Keratinocyte (primary cell): ENCODE measurements at regions not wholly inside any gene's neighbourhood (a gene's known extent, or its start where the extent isn't known, plus 50 kb on each side); places are given as distances from the start of the nearest gene placed in this dataset.
A peak's percentile ranks its signal among the peaks of the same experiment; 100 is the strongest.

Source experiments
- DNase-seq: peaks from one replicate; pipeline ENCODE4 v3.0.0-alpha.2; 2011; ENCODE audit warnings: low read depth, missing footprints, low spot score
- FAIRE-seq: peaks from 2 replicates; lab custom pipeline; 2011; peaks lifted over from hg19 to GRCh38; lab: Jason Lieb, UNC
- H2AFZ ChIP-seq: 2 replicates; pipeline ENCODE4 v1.6.0; 2012; ENCODE audit warnings: low read length, control low read depth, inconsistent platforms; ENCODE audit not compliant: control insufficient read depth
- H3K27ac ChIP-seq: 2 replicates; pipeline ENCODE4 v1.5.1; 2011; ENCODE audit warnings: low read length; ENCODE audit not compliant: control insufficient read depth, insufficient read depth
- H3K27me3 ChIP-seq: 3 replicates; pipeline ENCODE4 v1.6.0; 2011; ENCODE audit warnings: low read length; ENCODE audit not compliant: control insufficient read depth, insufficient read depth; ENCODE audit errors: extremely low read depth
- H3K36me3 ChIP-seq, 2 experiments: 2 replicates in 1 of 2; 3 replicates in 1 of 2; pipeline ENCODE4 v1.5.1; 2011; ENCODE audit warnings: low read length in 2 of 2, mild to moderate bottlenecking in 1 of 2; ENCODE audit not compliant: control insufficient read depth in 2 of 2, insufficient read depth in 2 of 2; ENCODE audit errors: extremely low read depth in 1 of 2
- H3K4me1 ChIP-seq: 3 replicates; pipeline ENCODE4 v1.5.1; 2011; ENCODE audit warnings: low read length; ENCODE audit not compliant: control insufficient read depth, insufficient read depth; ENCODE audit errors: extremely low read depth
- H3K4me2 ChIP-seq: 3 replicates; pipeline ENCODE4 v1.6.0; 2011; ENCODE audit warnings: low read depth, low read length; ENCODE audit not compliant: control insufficient read depth, insufficient read depth; ENCODE audit errors: extremely low read depth
- H3K4me3 ChIP-seq, 3 experiments: fragments of 200-600 bp in 1 of 3; sonication (generic) in 1 of 3; 2 replicates in 2 of 3; 3 replicates in 1 of 3; pipeline ENCODE4 v1.5.1; 2011 to 2016; ENCODE audit warnings: low read length in 3 of 3, mild to moderate bottlenecking in 3 of 3, control low read depth in 2 of 3, inconsistent platforms in 1 of 3, low read depth in 1 of 3, mixed read lengths in 1 of 3, mixed run types in 1 of 3, moderate library complexity in 1 of 3; ENCODE audit not compliant: control insufficient read depth in 2 of 3, insufficient read depth in 2 of 3; ENCODE audit errors: extremely low read depth in 1 of 3
- H3K79me2 ChIP-seq: 2 replicates; pipeline ENCODE4 v1.6.0; 2012; ENCODE audit warnings: low read length; ENCODE audit not compliant: control insufficient read depth, insufficient read depth
- H3K9ac ChIP-seq: 3 replicates; pipeline ENCODE4 v1.6.0; 2011; ENCODE audit warnings: low read length; ENCODE audit not compliant: control insufficient read depth, insufficient read depth; ENCODE audit errors: extremely low read depth
- H3K9me1 ChIP-seq: 3 replicates; pipeline ENCODE4 v1.6.0; 2011; ENCODE audit warnings: low read length; ENCODE audit not compliant: control insufficient read depth, insufficient read depth; ENCODE audit errors: extremely low read depth
- H3K9me3 ChIP-seq: 2 replicates; pipeline ENCODE4 v1.5.1; 2012; ENCODE audit warnings: low read depth, low read length; ENCODE audit not compliant: control insufficient read depth
- H4K20me1 ChIP-seq: 3 replicates; pipeline ENCODE4 v1.6.0; 2011; ENCODE audit warnings: low read length; ENCODE audit not compliant: control insufficient read depth, insufficient read depth; ENCODE audit errors: extremely low read depth
- EZH2 ChIP-seq: IDR thresholded peaks from one replicate; pipeline ENCODE4 v1.6.1; 2012; ENCODE audit warnings: inconsistent platforms, mild to moderate bottlenecking, low read length, moderate library complexity
- dilution Hi-C: fragments of 300-500 bp; cut with MboI; formaldehyde crosslinking; loops from one replicate; pipeline ENCODE4 v1.7.0; 2020; ENCODE audit warnings: low sequenced_read_pairs; ENCODE audit not compliant: extremely low pct_ligation_motif_present
- TF ChIP-seq, protein P1 (sequence below), 3 experiments: IDR thresholded peaks in 1 of 3; conservative IDR thresholded peaks in 1 of 3; optimal IDR thresholded peaks in 1 of 3; 2 replicates in 2 of 3; 3 replicates in 1 of 3; pipeline versions ENCODE3 to v1.5.1; 2011; ENCODE audit warnings: low read length in 3 of 3, mild to moderate bottlenecking in 3 of 3, moderate library complexity in 2 of 3, control low read depth in 1 of 3, inconsistent platforms in 1 of 3; ENCODE audit not compliant: insufficient read depth in 2 of 3; ENCODE audit errors: extremely low read depth in 1 of 3

DNA sequence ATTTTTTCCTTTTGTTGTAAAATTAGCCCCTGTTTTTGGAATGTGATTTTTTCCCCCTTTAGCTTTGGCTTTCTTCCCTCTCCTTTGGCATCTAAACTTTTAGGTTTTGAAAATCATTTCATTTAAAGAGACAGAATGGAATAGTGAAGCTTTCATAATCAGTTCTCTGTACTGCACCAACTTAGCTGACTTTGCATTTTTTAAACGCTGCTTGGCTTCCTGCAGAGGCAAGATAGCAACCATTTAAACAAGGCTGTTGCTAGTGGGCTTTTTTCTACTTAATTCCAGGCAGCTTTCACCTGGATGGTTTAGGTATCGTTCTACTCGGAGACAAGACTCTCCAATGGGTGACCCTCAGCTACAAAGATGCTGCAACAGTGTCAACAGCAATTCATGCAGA, 267.9 kb upstream of the PKDCC start:
- H3K27me3 ChIP-seq: no peaks in the 10 kb centered on the region
- H3K27ac ChIP-seq: no peak overlapping the region
- no peaks in the 10 kb centered on the region for H3K4me1 ChIP-seq
- H3K4me2 ChIP-seq: no peak overlapping the region
- no peak overlapping the region for H2AFZ ChIP-seq
- dilution Hi-C loops: no loop called here
- no peaks in the 10 kb centered on the region for H3K9me3 ChIP-seq
- no peak overlapping the region for H3K9ac ChIP-seq
- FAIRE-seq (no peak), DNase-seq (no peak)
- H3K36me3 ChIP-seq: no peaks in the 10 kb centered on the region
- no peak overlapping the region for H3K4me3 ChIP-seq
- H3K9me1 ChIP-seq: no peaks in the 10 kb centered on the region
- H3K79me2 ChIP-seq: no peaks in the 10 kb centered on the region
- H4K20me1 ChIP-seq: no peaks in the 10 kb centered on the region
- TF ChIP-seq EZH2: no peak
- TF ChIP-seq, protein P1, sequence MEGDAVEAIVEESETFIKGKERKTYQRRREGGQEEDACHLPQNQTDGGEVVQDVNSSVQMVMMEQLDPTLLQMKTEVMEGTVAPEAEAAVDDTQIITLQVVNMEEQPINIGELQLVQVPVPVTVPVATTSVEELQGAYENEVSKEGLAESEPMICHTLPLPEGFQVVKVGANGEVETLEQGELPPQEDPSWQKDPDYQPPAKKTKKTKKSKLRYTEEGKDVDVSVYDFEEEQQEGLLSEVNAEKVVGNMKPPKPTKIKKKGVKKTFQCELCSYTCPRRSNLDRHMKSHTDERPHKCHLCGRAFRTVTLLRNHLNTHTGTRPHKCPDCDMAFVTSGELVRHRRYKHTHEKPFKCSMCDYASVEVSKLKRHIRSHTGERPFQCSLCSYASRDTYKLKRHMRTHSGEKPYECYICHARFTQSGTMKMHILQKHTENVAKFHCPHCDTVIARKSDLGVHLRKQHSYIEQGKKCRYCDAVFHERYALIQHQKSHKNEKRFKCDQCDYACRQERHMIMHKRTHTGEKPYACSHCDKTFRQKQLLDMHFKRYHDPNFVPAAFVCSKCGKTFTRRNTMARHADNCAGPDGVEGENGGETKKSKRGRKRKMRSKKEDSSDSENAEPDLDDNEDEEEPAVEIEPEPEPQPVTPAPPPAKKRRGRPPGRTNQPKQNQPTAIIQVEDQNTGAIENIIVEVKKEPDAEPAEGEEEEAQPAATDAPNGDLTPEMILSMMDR (optimal IDR thresholded peaks at IDR 0.05 in 1 of 3, IDR thresholded peaks at IDR 0.05 in 1 of 3, conservative IDR thresholded peaks at IDR 0.05 in 1 of 3; ENCODE audit: extremely low read depth in 1 of 3, insufficient read depth in 2 of 3, low read length in 3 of 3): no peak

DNA sequence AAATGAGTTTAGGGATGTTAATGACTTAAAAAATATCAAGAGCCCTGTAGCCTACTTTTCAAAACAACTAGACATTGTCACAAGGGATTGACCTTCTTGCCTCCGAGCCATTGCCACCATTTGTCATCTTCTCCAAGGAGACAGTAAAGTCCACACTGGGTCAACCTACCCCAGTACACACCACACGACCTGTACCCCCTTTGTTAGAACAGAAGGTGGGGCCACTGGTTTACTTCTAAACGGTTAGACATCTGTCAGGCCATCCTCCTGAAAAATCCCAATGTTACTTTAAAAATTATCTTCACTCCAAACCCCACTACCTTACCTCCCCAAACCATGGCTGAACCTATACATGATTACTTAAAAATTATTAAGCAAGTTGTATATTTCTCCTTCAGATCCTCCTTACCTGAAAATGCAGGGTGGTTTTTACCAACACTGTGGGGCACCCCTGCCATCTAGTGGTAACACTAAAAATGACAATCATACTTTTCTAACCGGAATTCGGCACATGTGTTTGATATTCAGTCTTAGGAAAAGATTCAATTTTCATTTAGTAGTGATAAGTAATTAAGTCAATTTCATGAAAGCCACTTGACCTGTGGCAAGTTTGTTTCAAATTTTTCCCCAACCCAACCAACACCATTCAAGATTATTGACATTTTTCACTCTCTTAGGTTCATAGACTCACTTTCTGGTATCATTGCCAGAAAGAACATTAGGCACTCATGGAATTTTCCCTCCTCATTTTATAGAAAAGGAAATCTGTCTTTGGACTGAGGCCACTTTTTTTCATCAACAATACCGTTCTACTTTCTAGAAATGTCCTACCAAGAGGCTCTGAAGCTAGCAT, 265.3 kb upstream of the PKDCC start:
- Histone ChIP-seq H3K9ac (no peak overlapping the region), H3K4me2 (no peak overlapping the region)
- no peak for DNase-seq

More for the DNA sequence above, 265.3 kb upstream of the PKDCC start:
- H3K4me3 ChIP-seq: no peak overlapping the region
- no peak for FAIRE-seq
- no peaks in the 10 kb centered on the region for H3K79me2 ChIP-seq
- H4K20me1 ChIP-seq: no peaks in the 10 kb centered on the region
- no peak overlapping the region for H2AFZ ChIP-seq
- H3K9me1 ChIP-seq: no peaks in the 10 kb centered on the region
- H3K36me3 ChIP-seq: no peaks in the 10 kb centered on the region
- H3K27me3 ChIP-seq: no peaks in the 10 kb centered on the region
- no peaks in the 10 kb centered on the region for H3K4me1 ChIP-seq
- TF ChIP-seq EZH2: no peak
- TF ChIP-seq, protein P1 (optimal IDR thresholded peaks at IDR 0.05 in 1 of 3, IDR thresholded peaks at IDR 0.05 in 1 of 3, conservative IDR thresholded peaks at IDR 0.05 in 1 of 3; ENCODE audit: extremely low read depth in 1 of 3, insufficient read depth in 2 of 3, low read length in 3 of 3): peak; percentile 60 to 66 (median 65)
- dilution Hi-C loops: no loop called here
- H3K9me3 ChIP-seq: no peaks in the 10 kb centered on the region
- no peak overlapping the region for H3K27ac ChIP-seq
